Caco-2 (cell line): ENCODE measurements at regions not wholly inside any gene's neighbourhood (a gene's known extent, or its start where the extent isn't known, plus 50 kb on each side); places are given as distances from the start of the nearest gene placed in this dataset.
A peak's percentile ranks its signal among the peaks of the same experiment; 100 is the strongest.

Source experiments
- BruUV-seq: library from RNA; stranded (reverse); fragments of 400-500 nt; replicated peaks from 2 replicates; lab custom pipeline; 2021; lab: Mats Ljungman, UMichigan
- CTCF ChIA-PET: fragments of 300-600 bp; sonication (Branson Sonifier 250); formaldehyde crosslinking; loops from one replicate; lab custom pipeline; 2022; ENCODE audit warnings: antibody characterized with exemption; lab: Charles Lee
- POLR2A ChIA-PET: fragments of 300-600 bp; sonication (Branson Sonifier 250); formaldehyde crosslinking; loops from one replicate; lab custom pipeline; 2022; ENCODE audit warnings: antibody characterized with exemption; lab: Charles Lee
- DNase-seq, 2 experiments: peaks; one replicate each; pipeline versions ENCODE4 v3.0.0 to v3.0.0-alpha.2; 2020 to 2022
- H3K27me3 ChIP-seq: replicated peaks from 2 replicates; pipeline ENCODE4 v1.6.0; 2011; ENCODE audit warnings: low read length; ENCODE audit not compliant: control insufficient read depth, insufficient read depth
- H3K36me3 ChIP-seq: 2 replicates; pipeline ENCODE4 v1.5.1; 2011; ENCODE audit warnings: low read length; ENCODE audit not compliant: control insufficient read depth, insufficient read depth
- H3K4me1 ChIP-seq: fragments of 250-450 bp; sonication (Bioruptor Pico); 2 replicates; pipeline ENCODE4 v1.5.1; 2020; ENCODE audit warnings: mild to moderate bottlenecking
- H3K4me3 ChIP-seq: 2 replicates; pipeline ENCODE4 v1.5.1; 2011; ENCODE audit warnings: low read depth, mild to moderate bottlenecking, control low read depth, low read length
- H3K9me3 ChIP-seq: fragments of 250-450 bp; sonication (Bioruptor Pico); 2 replicates; pipeline ENCODE4 v1.5.1; 2020; ENCODE audit warnings: mild to moderate bottlenecking, moderate library complexity
- H3K27ac Mint-ChIP-seq: one replicate; pipeline ENCODE4 v1.8.0; 2022; ENCODE audit warnings: mixed read lengths; ENCODE audit not compliant: unreplicated experiment
- H3K27me3 Mint-ChIP-seq: one replicate; pipeline ENCODE4 v1.8.0; 2022; ENCODE audit warnings: mixed read lengths; ENCODE audit not compliant: insufficient read depth, unreplicated experiment
- H3K36me3 Mint-ChIP-seq: one replicate; pipeline ENCODE4 v1.8.0; 2022; ENCODE audit warnings: mild to moderate bottlenecking, mixed read lengths; ENCODE audit not compliant: insufficient read depth, unreplicated experiment
- H3K4me1 Mint-ChIP-seq: one replicate; pipeline ENCODE4 v1.8.0; 2022; ENCODE audit warnings: low read depth, mixed read lengths; ENCODE audit not compliant: unreplicated experiment
- H3K4me3 Mint-ChIP-seq: one replicate; pipeline ENCODE4 v1.8.0; 2022; ENCODE audit warnings: mild to moderate bottlenecking, moderate library complexity, mixed read lengths; ENCODE audit not compliant: unreplicated experiment
- H3K9me3 Mint-ChIP-seq: one replicate; pipeline ENCODE4 v1.8.0; 2022; ENCODE audit warnings: mixed read lengths; ENCODE audit not compliant: unreplicated experiment
- intact Hi-C: fragments of 100-400 bp; cut with micrococcal nuclease; formaldehyde crosslinking; loops from one replicate; pipeline ENCODE4 v1.10.0; 2022; ENCODE audit not compliant: unreplicated experiment
- TF ChIP-seq, protein P1 (sequence below), 2 experiments: fragments of 200-600 bp in 1 of 2; IDR thresholded peaks; 1 replicate in 1 of 2; 2 replicates in 1 of 2; pipeline versions ENCODE4 v1.5.1 to v1.8.0; 2011 to 2022; ENCODE audit warnings: antibody characterized with exemption in 1 of 2, control low read depth in 1 of 2, inconsistent platforms in 1 of 2, low read depth in 1 of 2, low read length in 1 of 2, mild to moderate bottlenecking in 1 of 2, moderate library complexity in 1 of 2; ENCODE audit not compliant: insufficient read depth in 1 of 2, severe bottlenecking in 1 of 2, unreplicated experiment in 1 of 2

DNA sequence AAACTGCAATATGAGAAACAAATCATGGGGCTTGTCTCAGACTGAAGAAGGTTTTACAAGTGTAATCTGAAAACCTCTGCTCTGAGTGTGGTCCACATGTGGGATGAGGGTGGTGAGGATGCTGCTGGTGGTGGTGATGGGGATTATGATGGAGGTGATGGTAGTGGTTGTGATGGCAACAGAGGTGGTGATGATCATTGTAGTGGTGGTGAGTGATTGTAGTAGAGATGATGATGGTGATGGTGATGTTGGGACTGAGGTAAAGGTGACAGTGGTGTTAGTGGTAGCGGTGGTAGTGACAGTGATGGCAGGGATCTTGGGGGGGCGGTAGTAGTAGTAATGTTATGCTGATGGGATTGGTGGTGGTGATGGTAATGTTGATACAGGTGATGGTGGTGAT is 217.8 kb downstream of the ANAPC1 start:
- Histone ChIP-seq H3K4me3 (no peak overlapping the region), H3K36me3 (no peaks in the 10 kb centered on the region; the same call in 1 of the 2 replicates), H3K4me1 (peaks cover 13% of the 10 kb centered on the region), H3K27me3 (no peaks in the 10 kb centered on the region), H3K9me3 (no peaks in the 10 kb centered on the region)
- POLR2A ChIA-PET, result no interaction called here
- H3K27me3 Mint-ChIP-seq, result no peaks in the 10 kb centered on the region
- no peak overlapping the region for H3K4me3 Mint-ChIP-seq
- H3K27ac Mint-ChIP-seq, result no peak overlapping the region
- H3K36me3 Mint-ChIP-seq, result no peaks in the 10 kb centered on the region
- no peaks in the 10 kb centered on the region for H3K9me3 Mint-ChIP-seq
- no TSS peak for BruUV-seq
- CTCF ChIA-PET, result no interaction called here
- peaks cover 14% of the 10 kb centered on the region for H3K4me1 Mint-ChIP-seq
- intact Hi-C loops, result loop anchor here (2.0 kb wide), 1 partner anchor 549 kb away; no protein-coding TSS in a partner anchor
- no peak for DNase-seq
- TF ChIP-seq, protein P1, sequence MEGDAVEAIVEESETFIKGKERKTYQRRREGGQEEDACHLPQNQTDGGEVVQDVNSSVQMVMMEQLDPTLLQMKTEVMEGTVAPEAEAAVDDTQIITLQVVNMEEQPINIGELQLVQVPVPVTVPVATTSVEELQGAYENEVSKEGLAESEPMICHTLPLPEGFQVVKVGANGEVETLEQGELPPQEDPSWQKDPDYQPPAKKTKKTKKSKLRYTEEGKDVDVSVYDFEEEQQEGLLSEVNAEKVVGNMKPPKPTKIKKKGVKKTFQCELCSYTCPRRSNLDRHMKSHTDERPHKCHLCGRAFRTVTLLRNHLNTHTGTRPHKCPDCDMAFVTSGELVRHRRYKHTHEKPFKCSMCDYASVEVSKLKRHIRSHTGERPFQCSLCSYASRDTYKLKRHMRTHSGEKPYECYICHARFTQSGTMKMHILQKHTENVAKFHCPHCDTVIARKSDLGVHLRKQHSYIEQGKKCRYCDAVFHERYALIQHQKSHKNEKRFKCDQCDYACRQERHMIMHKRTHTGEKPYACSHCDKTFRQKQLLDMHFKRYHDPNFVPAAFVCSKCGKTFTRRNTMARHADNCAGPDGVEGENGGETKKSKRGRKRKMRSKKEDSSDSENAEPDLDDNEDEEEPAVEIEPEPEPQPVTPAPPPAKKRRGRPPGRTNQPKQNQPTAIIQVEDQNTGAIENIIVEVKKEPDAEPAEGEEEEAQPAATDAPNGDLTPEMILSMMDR (IDR thresholded peaks at IDR 0.05; ENCODE audit: insufficient read depth in 1 of 2, low read depth in 1 of 2, low read length in 1 of 2, severe bottlenecking in 1 of 2, unreplicated experiment in 1 of 2), result no peak

DNA sequence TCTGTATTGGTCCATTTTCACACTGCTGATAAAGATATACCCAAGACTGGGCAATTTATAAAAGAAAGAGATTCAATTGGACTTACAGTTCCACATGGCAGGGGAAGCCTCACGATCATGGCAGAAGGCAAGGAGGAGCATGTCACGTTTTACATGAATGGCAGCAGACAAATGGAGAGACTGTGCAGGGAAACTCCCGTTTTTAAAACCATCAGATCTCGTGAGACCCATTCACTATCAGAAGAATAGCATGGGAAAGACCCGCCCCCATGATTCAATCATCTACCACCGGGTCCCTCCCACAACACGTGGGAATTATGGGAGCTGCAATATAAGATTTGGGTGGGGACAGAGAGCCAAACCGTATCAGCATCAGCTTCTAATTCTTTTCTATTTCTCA is 217.0 kb downstream of the ANAPC1 start:
- H3K4me1 Mint-ChIP-seq, result peaks cover 12% of the 10 kb centered on the region
- H3K27ac Mint-ChIP-seq, result no peak overlapping the region
- Histone ChIP-seq H3K27me3 (no peaks in the 10 kb centered on the region), H3K36me3 (no peaks in the 10 kb centered on the region; the same call in 1 of the 2 replicates), H3K9me3 (no peaks in the 10 kb centered on the region), H3K4me3 (no peak overlapping the region), H3K4me1 (peaks cover 13% of the 10 kb centered on the region)
- intact Hi-C loops, result loop anchor here (2.0 kb wide), 1 partner anchor 550 kb away; no protein-coding TSS in a partner anchor
- H3K4me3 Mint-ChIP-seq, result no peak overlapping the region
- no TSS peak for BruUV-seq
- CTCF ChIA-PET, result no interaction called here
- TF ChIP-seq, protein P1 (IDR thresholded peaks at IDR 0.05; ENCODE audit: insufficient read depth in 1 of 2, low read depth in 1 of 2, low read length in 1 of 2, severe bottlenecking in 1 of 2, unreplicated experiment in 1 of 2), result no peak
- no peak for DNase-seq
- H3K27me3 Mint-ChIP-seq, result no peaks in the 10 kb centered on the region
- H3K9me3 Mint-ChIP-seq, result no peaks in the 10 kb centered on the region
- POLR2A ChIA-PET, result no interaction called here
- H3K36me3 Mint-ChIP-seq, result no peaks in the 10 kb centered on the region

DNA sequence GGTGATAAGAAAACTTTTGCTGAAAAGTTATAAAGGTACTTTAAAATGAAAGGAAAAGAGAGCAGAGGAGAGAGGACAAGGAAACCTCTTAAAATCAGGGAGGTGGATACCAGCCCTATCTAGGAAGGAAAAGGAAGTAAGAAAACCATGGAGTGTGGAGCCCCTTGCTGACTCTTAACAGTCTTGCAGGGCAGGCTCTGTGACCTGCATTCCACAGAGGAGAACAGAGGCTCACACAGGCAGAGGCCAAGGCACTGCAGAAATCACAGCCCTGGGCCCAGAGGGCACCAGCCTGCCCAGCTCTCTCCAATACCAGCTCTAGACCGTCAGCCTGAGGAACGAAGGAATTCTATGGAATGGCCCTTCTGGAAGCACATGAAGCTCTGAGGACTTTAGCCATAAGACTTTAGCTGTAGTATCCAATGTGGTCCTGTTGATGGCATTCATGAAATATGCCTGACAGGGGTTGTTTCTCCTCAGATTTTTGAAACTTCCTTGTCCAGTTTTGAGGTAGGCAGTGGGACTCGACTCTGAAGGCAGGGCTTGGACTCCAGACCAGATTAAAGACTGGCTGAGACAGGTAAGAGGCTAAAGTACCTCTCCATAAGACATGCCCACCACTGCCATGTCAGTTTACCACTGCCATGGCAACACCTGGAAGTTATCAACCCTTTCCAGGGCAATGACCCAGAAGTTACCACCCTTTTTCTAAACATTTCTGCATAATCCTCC is 216.3 kb downstream of the ANAPC1 start:
- peak; percentile 54 to 69 for DNase-seq
- Mint-ChIP-seq H3K4me1 (peaks cover 11% of the 10 kb centered on the region), H3K36me3 (no peaks in the 10 kb centered on the region), H3K27ac (no peak overlapping the region), H3K27me3 (no peaks in the 10 kb centered on the region), H3K9me3 (no peaks in the 10 kb centered on the region), H3K4me3 (no peak overlapping the region)
- TF ChIP-seq, protein P1 (IDR thresholded peaks at IDR 0.05; ENCODE audit: insufficient read depth in 1 of 2, low read depth in 1 of 2, low read length in 1 of 2, severe bottlenecking in 1 of 2, unreplicated experiment in 1 of 2), result peak; percentile 41 to 55
- no peaks in the 10 kb centered on the region for H3K27me3 ChIP-seq
- no peaks in the 10 kb centered on the region; the same call in 1 of the 2 replicates for H3K36me3 ChIP-seq
- POLR2A ChIA-PET, result no interaction called here
- intact Hi-C loops, result loop anchor here (2.0 kb wide), 1 partner anchor 551 kb away; no protein-coding TSS in a partner anchor
- H3K4me3 ChIP-seq, result no peak overlapping the region
- H3K4me1 ChIP-seq, result peaks cover 13% of the 10 kb centered on the region
- CTCF ChIA-PET, result interaction anchor here (0.6 kb wide), 1 partner anchor 134 kb away, joined by 3 read pairs; no protein-coding TSS in a partner anchor
- no peaks in the 10 kb centered on the region for H3K9me3 ChIP-seq
- no TSS peak for BruUV-seq
